ENCODE measurements at regions not wholly inside any gene's neighbourhood (a gene's known extent, or its start where the extent isn't known, plus 50 kb on each side); places are given as distances from the start of the nearest gene placed in this dataset.
A peak's percentile ranks its signal among the peaks of the same experiment; 100 is the strongest.

DNA sequence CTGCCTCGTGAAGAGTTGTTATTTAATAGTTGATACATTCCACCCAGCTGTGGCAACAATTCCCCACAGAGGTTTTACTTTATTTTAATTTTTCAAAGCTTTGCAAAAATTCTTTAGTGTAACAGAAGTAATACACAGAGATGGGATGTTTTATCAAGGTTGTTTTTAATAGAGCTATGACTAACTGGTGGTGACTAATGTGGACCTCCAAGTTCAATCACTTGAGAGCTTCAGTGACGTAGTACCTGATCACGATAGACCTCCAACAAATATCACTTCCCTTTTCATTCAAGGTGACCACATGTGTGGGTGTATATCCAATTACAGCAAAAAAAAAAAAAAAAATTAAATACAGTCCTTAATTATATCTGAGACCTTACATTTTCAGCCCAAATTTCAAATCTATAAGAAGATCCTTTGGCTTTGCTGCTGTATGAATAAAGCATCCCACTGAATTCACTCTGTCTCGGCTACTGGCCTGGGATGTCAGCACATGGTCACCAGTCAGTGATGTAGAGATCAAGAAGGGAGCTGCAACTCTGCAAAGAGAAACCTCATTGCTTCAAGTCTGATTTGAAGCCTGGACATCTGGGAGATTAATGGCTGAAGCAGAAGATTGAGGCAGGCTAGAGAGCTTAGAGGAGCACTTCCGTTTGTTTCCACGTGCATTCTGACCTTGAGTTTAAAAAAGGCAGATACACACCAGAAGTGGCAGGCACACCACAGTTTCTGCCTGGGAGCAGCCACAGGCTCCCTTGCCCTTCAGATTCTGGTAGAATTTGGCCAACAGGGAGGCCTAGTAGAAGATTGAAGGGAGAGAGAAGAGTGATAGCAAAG lies 345.9 kb upstream of the NOCT start:
- H3K36me3 ChIP-seq (ENCODE audit: control insufficient read depth, insufficient read depth, low read length), result no peaks in the 10 kb centered on the region
- peak overlapping the region; percentile 12 for H3K27ac ChIP-seq (ENCODE audit: insufficient read depth, low read length)
- H4K91ac ChIP-seq (ENCODE audit: insufficient read depth, low read depth, low read length), result peak overlapping the region; percentile 82
- ChIA-PET CTCF (interaction anchor here (0.6 to 1.0 kb wide), 2 partner anchors 21 to 202 kb away, joined by 3 to 4 read pairs; no protein-coding TSS in a partner anchor), POLR2A (ENCODE audit: unreplicated experiment) (interaction anchor here (0.6 kb wide), 1 partner anchor 107 kb away, joined by 4 read pairs; no protein-coding TSS in a partner anchor)
- H3K4me2 ChIP-seq (ENCODE audit: low read depth, low read length), result no peak overlapping the region
- no peaks in the 10 kb centered on the region for H3K9me3 ChIP-seq (ENCODE audit: control insufficient read depth, insufficient read depth, low read length)
- peak overlapping the region; percentile 12 for H3K18ac ChIP-seq (ENCODE audit: low read depth, low read length)
- H4K8ac ChIP-seq (ENCODE audit: low read depth in 2 of 2, low read length in 2 of 2), result peak overlapping the region in 1 of 2 experiments; percentile 37; a peak in 2 of 4 replicates
- no peak overlapping the region for H3K4me3 ChIP-seq (ENCODE audit: insufficient read depth, low read depth, low read length)
- H3K9ac ChIP-seq (ENCODE audit: low read depth, low read length), result no peak overlapping the region
- no peak overlapping the region for H2AFZ ChIP-seq (replicated peaks; ENCODE audit: low read length, poor library complexity)
- H4K20me1 ChIP-seq (ENCODE audit: insufficient read depth, low read length), result no peaks in the 10 kb centered on the region
- no TSS peak for BruUV-seq (replicated peaks)
- H3K14ac ChIP-seq (replicated peaks; ENCODE audit: low read depth, low read length), result peak overlapping the region; percentile 67; the same call in 1 of the 2 replicates
- H2AK9ac ChIP-seq (replicated peaks; ENCODE audit: low read depth, low read length, poor library complexity), result no peak overlapping the region
- peak overlapping the region; percentile 23; the same call in 1 of the 3 replicates for H2BK15ac ChIP-seq (ENCODE audit: low read depth, low read length)
- peak overlapping the region; percentile 89 for H2BK20ac ChIP-seq (ENCODE audit: low read depth, low read length)
- TF ChIP-seq, protein P1, sequence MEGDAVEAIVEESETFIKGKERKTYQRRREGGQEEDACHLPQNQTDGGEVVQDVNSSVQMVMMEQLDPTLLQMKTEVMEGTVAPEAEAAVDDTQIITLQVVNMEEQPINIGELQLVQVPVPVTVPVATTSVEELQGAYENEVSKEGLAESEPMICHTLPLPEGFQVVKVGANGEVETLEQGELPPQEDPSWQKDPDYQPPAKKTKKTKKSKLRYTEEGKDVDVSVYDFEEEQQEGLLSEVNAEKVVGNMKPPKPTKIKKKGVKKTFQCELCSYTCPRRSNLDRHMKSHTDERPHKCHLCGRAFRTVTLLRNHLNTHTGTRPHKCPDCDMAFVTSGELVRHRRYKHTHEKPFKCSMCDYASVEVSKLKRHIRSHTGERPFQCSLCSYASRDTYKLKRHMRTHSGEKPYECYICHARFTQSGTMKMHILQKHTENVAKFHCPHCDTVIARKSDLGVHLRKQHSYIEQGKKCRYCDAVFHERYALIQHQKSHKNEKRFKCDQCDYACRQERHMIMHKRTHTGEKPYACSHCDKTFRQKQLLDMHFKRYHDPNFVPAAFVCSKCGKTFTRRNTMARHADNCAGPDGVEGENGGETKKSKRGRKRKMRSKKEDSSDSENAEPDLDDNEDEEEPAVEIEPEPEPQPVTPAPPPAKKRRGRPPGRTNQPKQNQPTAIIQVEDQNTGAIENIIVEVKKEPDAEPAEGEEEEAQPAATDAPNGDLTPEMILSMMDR (conservative IDR thresholded peaks at IDR 0.05; ENCODE audit: low read depth, low read length), result no peak
- TF ChIP-seq FOS (IDR thresholded peaks at IDR 0.05; ENCODE audit: low read depth, low read length), result peak; percentile 82
- DNase-seq (peak; percentile 99), ATAC-seq (ENCODE audit: low read depth) (peak; percentile 88)
- H4K5ac ChIP-seq (ENCODE audit: low read depth, low read length), result no peak overlapping the region; the same call in 1 of the 2 replicates
- H3K27me3 ChIP-seq (ENCODE audit: control insufficient read depth, insufficient read depth, low read length), result no peaks in the 10 kb centered on the region
- intact Hi-C loops (cut with micrococcal nuclease), result no loop called here
- H3K56ac ChIP-seq (ENCODE audit: extremely low read depth, insufficient read depth, low read length), result peak overlapping the region; percentile 28; the same call in 1 of the 2 replicates
- H3K4me1 ChIP-seq (ENCODE audit: control insufficient read depth, insufficient read depth, low read length), result peaks cover 11% of the 10 kb centered on the region
- WGBS, 2 experiments (ENCODE audit: extremely low coverage in 2 of 2, insufficient read length in 1 of 2), result no CpG with 5 or more reads among the region's 6 CpGs
- dilution Hi-C loops (cut with HindIII; ENCODE audit: low sequenced_read_pairs, unreplicated experiment), result no loop called here
- no peak overlapping the region for H3K23ac ChIP-seq (ENCODE audit: low read depth, low read length)
- H2BK120ac ChIP-seq (ENCODE audit: low read depth, low read length), result peak overlapping the region; percentile 88
- no peaks in the 10 kb centered on the region for H3K79me1 ChIP-seq (ENCODE audit: low read depth in 1 of 2, low read length in 2 of 2)
- peak overlapping the region; percentile 67 for H2AK5ac ChIP-seq (ENCODE audit: low read depth, low read length)
- peak overlapping the region; percentile 80 for H3K4ac ChIP-seq (ENCODE audit: low read depth, low read length)
- H2BK5ac ChIP-seq (ENCODE audit: low read depth, low read length, poor library complexity, severe bottlenecking), result peak overlapping the region; percentile 4
- peaks cover 7% of the 10 kb centered on the region; the same call in 1 of the 2 replicates for H3K9me1 ChIP-seq (ENCODE audit: insufficient read depth, low read length)
- in situ Hi-C loops (cut with MboI; ENCODE audit: low sequenced_read_pairs), result no loop called here
